T-cell (primary cell): ENCODE measurements at regions not wholly inside any gene's neighbourhood (a gene's known extent, or its start where the extent isn't known, plus 50 kb on each side); places are given as distances from the start of the nearest gene placed in this dataset.

Experiments
- ATAC-seq, 4 experiments: fragments of 200-7000 bp in 3 of 4; fragments of 150-1000 bp in 1 of 4; cut with Tn5 transposase; replicated peaks in 1 of 4; 1 replicate in 3 of 4; 2 replicates in 1 of 4; pipeline ENCODE4 v1.10.0; 2021; ENCODE audit warnings: moderate library complexity in 3 of 4, mild to moderate bottlenecking in 2 of 4, moderate number of reproducible peaks in 1 of 4
- CTCF ChIA-PET, 2 donors: fragments of 300-600 bp; sonication (Branson Sonifier 250); formaldehyde crosslinking; loops; one replicate each; lab custom pipeline; 2022; ENCODE audit warnings: antibody characterized with exemption in 2 of 2; lab: Charles Lee
- POLR2A ChIA-PET, 2 donors: fragments of 300-600 bp; sonication (Branson Sonifier 250); formaldehyde crosslinking; loops; one replicate each; lab custom pipeline; 2022; ENCODE audit warnings: antibody characterized with exemption in 2 of 2; lab: Charles Lee
- DNase-seq, 35 experiments: peaks; one replicate each; pipeline versions ENCODE4 v3.0.0 to v3.0.0-alpha.2; 2013 to 2023
- H3K27ac ChIP-seq: one replicate; pipeline ENCODE4 v1.5.1; 2013; ENCODE audit warnings: low read length
- H3K27me3 ChIP-seq, 2 experiments: replicated peaks in 1 of 2; 1 replicate in 1 of 2; 2 replicates in 1 of 2; pipeline versions ENCODE4 v1.6.1 to v1.7.0; 2013; ENCODE audit warnings: low read length in 1 of 2, mixed read lengths in 1 of 2; ENCODE audit not compliant: control insufficient read depth in 2 of 2, insufficient read depth in 2 of 2; ENCODE audit errors: extremely low read depth in 1 of 2
- H3K36me3 ChIP-seq, 2 donors: 1 replicate in 1 of 2; 2 replicates in 1 of 2; pipeline versions ENCODE4 v1.6.1 to v1.7.0; 2013; ENCODE audit warnings: low read length in 1 of 2; ENCODE audit not compliant: control insufficient read depth in 2 of 2, insufficient read depth in 1 of 2; ENCODE audit errors: extremely low read depth in 1 of 2
- H3K4me1 ChIP-seq, 2 experiments: 1 replicate in 1 of 2; 2 replicates in 1 of 2; pipeline versions ENCODE4 v1.6.1 to v1.7.0; 2013; ENCODE audit warnings: low read length in 2 of 2, mixed read lengths in 1 of 2; ENCODE audit not compliant: insufficient read depth in 2 of 2, control insufficient read depth in 1 of 2; ENCODE audit errors: extremely low read depth in 1 of 2
- H3K4me3 ChIP-seq, 2 donors: 1 replicate in 1 of 2; 2 replicates in 1 of 2; pipeline versions ENCODE4 v1.5.1 to v1.7.0; 2013; ENCODE audit warnings: mild to moderate bottlenecking in 2 of 2, low read length in 1 of 2, moderate library complexity in 1 of 2; ENCODE audit not compliant: control insufficient read depth in 1 of 2; ENCODE audit errors: extremely low read depth in 1 of 2
- H3K9me3 ChIP-seq: 2 replicates; pipeline ENCODE4 v1.7.0; 2013
- H3K27ac Mint-ChIP-seq, 2 donors: one replicate each; pipeline ENCODE4 v1.8.0; 2020 to 2021; ENCODE audit warnings: mild to moderate bottlenecking in 2 of 2, mixed read lengths in 2 of 2
- H3K27me3 Mint-ChIP-seq, 2 donors: one replicate each; pipeline ENCODE4 v1.8.0; 2021 to 2022; ENCODE audit warnings: mixed read lengths in 2 of 2
- H3K36me3 Mint-ChIP-seq: one replicate; pipeline ENCODE4 v1.8.0; 2021; ENCODE audit warnings: mixed read lengths
- H3K4me1 Mint-ChIP-seq, 3 donors: one replicate each; pipeline ENCODE4 v1.8.0; 2020 to 2022; ENCODE audit warnings: mixed read lengths in 3 of 3, mild to moderate bottlenecking in 1 of 3
- H3K4me3 Mint-ChIP-seq, 3 donors: one replicate each; pipeline ENCODE4 v1.8.0; 2020 to 2022; ENCODE audit warnings: mild to moderate bottlenecking in 3 of 3, mixed read lengths in 3 of 3, moderate library complexity in 3 of 3
- H3K9me3 Mint-ChIP-seq, 3 donors: one replicate each; pipeline ENCODE4 v1.8.0; 2020 to 2022; ENCODE audit warnings: mixed read lengths in 3 of 3
- WGBS: methylation state at CpG from one replicate; pipeline ENCODE4 v1.1.5; 2013; ENCODE audit warnings: missing lambda C conversion rate; ENCODE audit not compliant: insufficient coverage; 5-methylcytosine and 5-hydroxymethylcytosine counted together

- H3K4me3 Mint-ChIP-seq, result no peak overlapping the region
- Histone ChIP-seq H3K4me1 (no peaks in the 10 kb centered on the region), H3K36me3 (no peaks in the 10 kb centered on the region), H3K4me3 (no peak overlapping the region), H3K27ac (no peak overlapping the region), H3K9me3 (no peaks in the 10 kb centered on the region), H3K27me3 (no peaks in the 10 kb centered on the region)
- H3K27ac Mint-ChIP-seq, result no peak overlapping the region
- no CpG with 5 or more reads among the region's 1 CpG for WGBS
- POLR2A ChIA-PET, result no interaction called here
- ATAC-seq (no peak), DNase-seq (no peak)
- no peaks in the 10 kb centered on the region for H3K36me3 Mint-ChIP-seq
- H3K9me3 Mint-ChIP-seq, result peaks cover 9 to 15% (median 10%) of the 10 kb centered on the region in 3 donors
- peaks cover 0 to 3% of the 10 kb centered on the region in 2 donors for H3K27me3 Mint-ChIP-seq
- CTCF ChIA-PET, result no interaction called here
- H3K4me1 Mint-ChIP-seq, result no peaks in the 10 kb centered on the region
Observed at GRCh38 chr9:80013891-80014290, 442.1 kb downstream of the TLE4 start.

- WGBS, result no CpG with 5 or more reads among the region's 2 CpGs
- Mint-ChIP-seq H3K4me3 (no peak overlapping the region), H3K27me3 (peaks cover 0 to 1% of the 10 kb centered on the region in 2 donors), H3K36me3 (no peaks in the 10 kb centered on the region), H3K9me3 (peaks cover 9 to 15% (median 10%) of the 10 kb centered on the region in 3 donors), H3K27ac (no peak overlapping the region), H3K4me1 (no peaks in the 10 kb centered on the region)
- no peak for DNase-seq
- ChIA-PET CTCF (interaction anchor here (0.7 kb wide), 2 partner anchors 233 to 1390 kb away, joined by 4 to 5 read pairs; no protein-coding TSS in a partner anchor), POLR2A (no interaction called here)
- no peak overlapping the region for H3K27ac ChIP-seq
- H3K36me3 ChIP-seq, result no peaks in the 10 kb centered on the region
- ATAC-seq, result no peak
- H3K9me3 ChIP-seq, result no peaks in the 10 kb centered on the region
- H3K4me1 ChIP-seq, result no peaks in the 10 kb centered on the region
- H3K27me3 ChIP-seq, result no peaks in the 10 kb centered on the region
- no peak overlapping the region for H3K4me3 ChIP-seq
Observed at GRCh38 chr9:80012557-80013330, 441.0 kb downstream of the TLE4 start.

DNA sequence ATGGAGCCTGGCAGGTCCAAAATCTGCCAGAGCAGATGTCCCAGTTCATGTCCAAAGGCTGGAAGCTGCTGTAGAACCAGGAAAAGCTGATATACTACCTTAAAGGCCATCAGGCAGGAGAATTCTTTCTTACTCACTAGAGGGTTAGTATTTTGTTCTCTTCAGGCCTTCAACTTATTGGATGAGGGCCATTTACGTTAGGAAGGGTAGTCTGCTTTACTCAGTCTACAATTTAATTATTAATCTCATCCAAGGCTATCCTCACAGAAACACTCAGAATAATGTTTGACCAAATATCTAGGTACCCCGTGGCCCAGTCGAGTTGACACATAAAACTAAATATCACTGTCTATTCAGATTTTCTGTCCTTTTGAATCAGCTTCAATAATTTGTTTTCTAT is 437.4 kb downstream of the TLE4 start:
- DNase-seq (no peak), ATAC-seq (no peak)
- Histone ChIP-seq H3K27me3 (no peaks in the 10 kb centered on the region), H3K36me3 (no peaks in the 10 kb centered on the region), H3K9me3 (no peaks in the 10 kb centered on the region), H3K4me3 (no peak overlapping the region), H3K27ac (no peak overlapping the region), H3K4me1 (no peaks in the 10 kb centered on the region)
- Mint-ChIP-seq H3K4me3 (no peak overlapping the region), H3K4me1 (no peaks in the 10 kb centered on the region), H3K27me3 (no peaks in the 10 kb centered on the region), H3K36me3 (no peaks in the 10 kb centered on the region), H3K9me3 (peaks cover 9 to 15% (median 10%) of the 10 kb centered on the region in 3 donors), H3K27ac (no peak overlapping the region)
- no CpG with 5 or more reads among the region's 3 CpGs for WGBS
- CTCF ChIA-PET, result no interaction called here
- POLR2A ChIA-PET, result interaction anchor here in 1 of 2 donors (0.6 kb wide), 1 partner anchor 57 kb away, joined by 7 read pairs; no protein-coding TSS in a partner anchor

- ATAC-seq (no peak), DNase-seq (no peak)
- no peak overlapping the region for H3K4me3 ChIP-seq
- H3K9me3 ChIP-seq, result no peaks in the 10 kb centered on the region
- H3K36me3 ChIP-seq, result no peaks in the 10 kb centered on the region
- H3K4me1 Mint-ChIP-seq, result no peaks in the 10 kb centered on the region
- ChIA-PET CTCF (no interaction called here), POLR2A (no interaction called here)
- H3K4me1 ChIP-seq, result no peaks in the 10 kb centered on the region
- no peak overlapping the region for H3K27ac ChIP-seq
- peaks cover 0 to 4% of the 10 kb centered on the region in 2 donors for H3K27me3 Mint-ChIP-seq
- H3K27me3 ChIP-seq, result no peaks in the 10 kb centered on the region
- no peak overlapping the region for H3K4me3 Mint-ChIP-seq
- no peaks in the 10 kb centered on the region for H3K36me3 Mint-ChIP-seq
- no peak overlapping the region for H3K27ac Mint-ChIP-seq
- H3K9me3 Mint-ChIP-seq, result no peaks in the 10 kb centered on the region
Observed at GRCh38 chr9:80004714-80005113, 432.9 kb downstream of the TLE4 start.

- CTCF ChIA-PET, result interaction anchor here in 1 of 2 donors (0.7 kb wide), 1 partner anchor 1025 kb away, joined by 8 read pairs; no protein-coding TSS in a partner anchor
- Histone ChIP-seq H3K27ac (no peak overlapping the region), H3K9me3 (no peaks in the 10 kb centered on the region), H3K27me3 (no peaks in the 10 kb centered on the region), H3K36me3 (no peaks in the 10 kb centered on the region), H3K4me1 (no peaks in the 10 kb centered on the region), H3K4me3 (no peak overlapping the region)
- POLR2A ChIA-PET, result no interaction called here
- ATAC-seq (no peak), DNase-seq (no peak)
- no peaks in the 10 kb centered on the region for H3K4me1 Mint-ChIP-seq
- 83% methylated on average over 1 of the region's 1 CpG for WGBS
- H3K27me3 Mint-ChIP-seq, result no peaks in the 10 kb centered on the region
- no peak overlapping the region for H3K27ac Mint-ChIP-seq
- H3K4me3 Mint-ChIP-seq, result no peak overlapping the region
- H3K9me3 Mint-ChIP-seq, result no peaks in the 10 kb centered on the region
- H3K36me3 Mint-ChIP-seq, result no peaks in the 10 kb centered on the region
Observed at GRCh38 chr9:79990536-79990935, 418.8 kb downstream of the TLE4 start.

- Mint-ChIP-seq H3K9me3 (no peaks in the 10 kb centered on the region), H3K27ac (no peak overlapping the region), H3K4me1 (no peaks in the 10 kb centered on the region), H3K36me3 (no peaks in the 10 kb centered on the region), H3K4me3 (no peak overlapping the region), H3K27me3 (no peaks in the 10 kb centered on the region)
- H3K27me3 ChIP-seq, result no peaks in the 10 kb centered on the region
- H3K4me1 ChIP-seq, result no peaks in the 10 kb centered on the region
- no peaks in the 10 kb centered on the region for H3K36me3 ChIP-seq
- H3K9me3 ChIP-seq, result no peaks in the 10 kb centered on the region
- CTCF ChIA-PET, result no interaction called here
- WGBS, result 68% methylated on average over 6 of the region's 7 CpGs
- POLR2A ChIA-PET, result no interaction called here
- ATAC-seq (no peak), DNase-seq (no peak)
- H3K4me3 ChIP-seq, result no peak overlapping the region
- H3K27ac ChIP-seq, result no peak overlapping the region
Observed at GRCh38 chr9:79989079-79989478, 417.3 kb downstream of the TLE4 start.
